DOHH2 (cell line): ENCODE measurements at regions not wholly inside any gene's neighbourhood (a gene's known extent, or its start where the extent isn't known, plus 50 kb on each side); places are given as distances from the start of the nearest gene placed in this dataset.

Experiments
- H3F3A ChIP-seq: fragments of 200-600 bp; sonication (generic), shearing (Covaris generic); 2 replicates; pipeline ENCODE4 v1.6.0; 2016; ENCODE audit warnings: antibody characterized with exemption, mild to moderate bottlenecking; ENCODE audit not compliant: control insufficient read depth, insufficient read depth
- H3K27ac ChIP-seq: fragments of 200-600 bp; sonication (generic); 2 replicates; pipeline ENCODE4 v1.5.1; 2014; ENCODE audit warnings: low read depth, mild to moderate bottlenecking, low read length, moderate library complexity
- H3K27me3 ChIP-seq: fragments of 200-600 bp; sonication (generic); 2 replicates; pipeline ENCODE4 v1.6.1; 2014; ENCODE audit warnings: mild to moderate bottlenecking, low read length, mixed read lengths; ENCODE audit not compliant: control insufficient read depth
- H3K36me3 ChIP-seq: fragments of 200-600 bp; sonication (generic); 2 replicates; pipeline ENCODE4 v1.6.1; 2014; ENCODE audit warnings: mild to moderate bottlenecking, low read length, moderate library complexity, mixed read lengths; ENCODE audit not compliant: control insufficient read depth
- H3K4me1 ChIP-seq: fragments of 200-600 bp; sonication (generic); 2 replicates; pipeline ENCODE4 v1.6.1; 2014; ENCODE audit warnings: mild to moderate bottlenecking, low read length, mixed read lengths; ENCODE audit not compliant: control insufficient read depth
- H3K4me2 ChIP-seq: fragments of 200-600 bp; sonication (generic); 2 replicates; pipeline ENCODE4 v1.6.0; 2014; ENCODE audit warnings: mild to moderate bottlenecking, low read length, moderate library complexity
- H3K4me3 ChIP-seq: fragments of 200-600 bp; sonication (generic); 2 replicates; pipeline ENCODE4 v1.5.1; 2014; ENCODE audit warnings: mild to moderate bottlenecking, low read length, mixed read lengths
- H3K79me2 ChIP-seq: fragments of 200-600 bp; sonication (generic); 2 replicates; pipeline ENCODE4 v1.6.1; 2014; ENCODE audit warnings: mild to moderate bottlenecking, low read length, mixed read lengths; ENCODE audit not compliant: control insufficient read depth
- H3K9me2 ChIP-seq: fragments of 200-600 bp; sonication (generic); replicated peaks from 2 replicates; pipeline ENCODE4 v1.6.1; 2014; ENCODE audit warnings: mild to moderate bottlenecking, low read length, mixed read lengths; ENCODE audit not compliant: control insufficient read depth
- H3K9me3 ChIP-seq: fragments of 200-600 bp; sonication (generic); 2 replicates; pipeline ENCODE4 v1.6.1; 2014; ENCODE audit warnings: antibody characterized with exemption, low read length, mixed read lengths; ENCODE audit not compliant: control insufficient read depth, insufficient read depth
- H4K20me1 ChIP-seq: fragments of 200-600 bp; sonication (generic); 2 replicates; pipeline ENCODE4 v1.6.0; 2014; ENCODE audit warnings: low read depth, mild to moderate bottlenecking, antibody characterized with exemption, low read length, moderate library complexity; ENCODE audit not compliant: control insufficient read depth, insufficient read depth
- CTCF ChIP-seq: fragments of 200-600 bp; sonication (generic); IDR thresholded peaks from one replicate; pipeline ENCODE4 v1.5.1; 2014; ENCODE audit warnings: antibody characterized with exemption, mild to moderate bottlenecking, low read depth, low read length; ENCODE audit not compliant: poor library complexity, severe bottlenecking
- EZH2phosphoT487 ChIP-seq: fragments of 200-600 bp; sonication (generic); IDR thresholded peaks from 2 replicates; pipeline ENCODE4 v1.6.1; 2017; ENCODE audit warnings: borderline replicate concordance, mild to moderate bottlenecking, antibody characterized with exemption, low read length, moderate library complexity, mixed read lengths

GRCh38 chr9:89701221-89701798 is 96.5 kb downstream of the GADD45G start:
- H3K79me2 ChIP-seq = no peaks in the 10 kb centered on the region
- H3K27me3 ChIP-seq = peaks cover 14% of the 10 kb centered on the region; the same call in 1 of the 2 replicates
- H3K4me1 ChIP-seq = no peaks in the 10 kb centered on the region
- H3K4me2 ChIP-seq = no peak overlapping the region
- H3K4me3 ChIP-seq = no peak overlapping the region
- TF ChIP-seq EZH2phosphoT487 = no peak
- TF ChIP-seq CTCF = no peak
- no peaks in the 10 kb centered on the region for H4K20me1 ChIP-seq
- no peaks in the 10 kb centered on the region for H3K36me3 ChIP-seq
- no peak overlapping the region for H3K27ac ChIP-seq
- H3K9me2 ChIP-seq = no peaks in the 10 kb centered on the region
- no peaks in the 10 kb centered on the region for H3F3A ChIP-seq
- H3K9me3 ChIP-seq = no peaks in the 10 kb centered on the region

- Histone ChIP-seq H4K20me1 (no peaks in the 10 kb centered on the region), H3K27ac (no peak overlapping the region), H3K79me2 (no peaks in the 10 kb centered on the region), H3K9me3 (no peaks in the 10 kb centered on the region), H3K4me2 (no peak overlapping the region), H3K9me2 (no peaks in the 10 kb centered on the region), H3F3A (no peaks in the 10 kb centered on the region), H3K4me1 (no peaks in the 10 kb centered on the region), H3K27me3 (peaks cover 14% of the 10 kb centered on the region; the same call in 1 of the 2 replicates), H3K4me3 (no peak overlapping the region), H3K36me3 (no peaks in the 10 kb centered on the region)
- TF ChIP-seq CTCF = no peak
- TF ChIP-seq EZH2phosphoT487 = no peak
Observed at GRCh38 chr9:89702401-89702800, 97.6 kb downstream of the GADD45G start.

GRCh38 chr9:89705651-89706050 is 100.8 kb downstream of the GADD45G start:
- Histone ChIP-seq H3K27ac (no peak overlapping the region), H3K27me3 (peaks cover 9% of the 10 kb centered on the region; the same call in 1 of the 2 replicates), H3F3A (no peaks in the 10 kb centered on the region), H3K79me2 (no peaks in the 10 kb centered on the region), H3K36me3 (no peaks in the 10 kb centered on the region), H4K20me1 (no peaks in the 10 kb centered on the region), H3K4me1 (no peaks in the 10 kb centered on the region), H3K4me3 (no peak overlapping the region), H3K9me3 (no peaks in the 10 kb centered on the region), H3K4me2 (no peak overlapping the region), H3K9me2 (no peaks in the 10 kb centered on the region)
- TF ChIP-seq CTCF = no peak
